ENCODE measurements at regions not wholly inside any gene's neighbourhood (a gene's known extent, or its start where the extent isn't known, plus 50 kb on each side); places are given as distances from the start of the nearest gene placed in this dataset.

DNA sequence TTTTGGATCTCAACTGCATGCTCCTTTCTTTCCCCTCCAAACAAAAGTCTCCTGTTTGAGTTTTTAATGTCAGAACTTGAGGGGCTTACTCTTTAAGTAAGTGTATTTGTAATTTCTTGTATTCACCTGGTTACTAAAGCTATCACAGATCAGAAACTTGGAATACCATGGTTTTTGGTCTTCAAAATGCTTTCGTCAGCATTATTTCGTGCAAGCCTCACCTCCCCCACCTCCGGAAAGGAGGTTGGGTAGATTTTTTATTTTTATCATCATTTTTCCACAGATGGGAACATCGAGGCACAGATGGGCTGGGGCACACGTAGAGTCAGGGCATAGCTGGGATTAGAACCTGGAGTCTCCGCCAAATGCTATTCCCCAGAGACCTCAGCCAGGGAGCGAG is 100.7 kb downstream of the IER5 start:
- Histone ChIP-seq H3K4me3 (no peak overlapping the region), H3K27ac (no peak overlapping the region), H3K4me1 (peaks cover 0 to 11% (median 4%) of the 10 kb centered on the region in 3 donors), H3K9me3 (no peaks in the 10 kb centered on the region), H3K27me3 (peaks cover 16% of the 10 kb centered on the region), H3K36me3 (no peaks in the 10 kb centered on the region)
- TF ChIP-seq POLR2AphosphoS5 (IDR thresholded peaks at IDR 0.05), result no peak
- no peak for TF ChIP-seq EP300 (IDR thresholded peaks at IDR 0.05)
- no peak for TF ChIP-seq POLR2A (IDR thresholded peaks at IDR 0.05)
- TF ChIP-seq, protein P1, sequence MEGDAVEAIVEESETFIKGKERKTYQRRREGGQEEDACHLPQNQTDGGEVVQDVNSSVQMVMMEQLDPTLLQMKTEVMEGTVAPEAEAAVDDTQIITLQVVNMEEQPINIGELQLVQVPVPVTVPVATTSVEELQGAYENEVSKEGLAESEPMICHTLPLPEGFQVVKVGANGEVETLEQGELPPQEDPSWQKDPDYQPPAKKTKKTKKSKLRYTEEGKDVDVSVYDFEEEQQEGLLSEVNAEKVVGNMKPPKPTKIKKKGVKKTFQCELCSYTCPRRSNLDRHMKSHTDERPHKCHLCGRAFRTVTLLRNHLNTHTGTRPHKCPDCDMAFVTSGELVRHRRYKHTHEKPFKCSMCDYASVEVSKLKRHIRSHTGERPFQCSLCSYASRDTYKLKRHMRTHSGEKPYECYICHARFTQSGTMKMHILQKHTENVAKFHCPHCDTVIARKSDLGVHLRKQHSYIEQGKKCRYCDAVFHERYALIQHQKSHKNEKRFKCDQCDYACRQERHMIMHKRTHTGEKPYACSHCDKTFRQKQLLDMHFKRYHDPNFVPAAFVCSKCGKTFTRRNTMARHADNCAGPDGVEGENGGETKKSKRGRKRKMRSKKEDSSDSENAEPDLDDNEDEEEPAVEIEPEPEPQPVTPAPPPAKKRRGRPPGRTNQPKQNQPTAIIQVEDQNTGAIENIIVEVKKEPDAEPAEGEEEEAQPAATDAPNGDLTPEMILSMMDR (IDR thresholded peaks at IDR 0.05), result no peak
- ATAC-seq, result no peak
- 88% methylated on average over 5 of the region's 7 CpGs; no CpG with 5 or more reads in 1 of the 2 donors for WGBS, 2 donors (ENCODE audit: low coverage in 1 of 2)

DNA sequence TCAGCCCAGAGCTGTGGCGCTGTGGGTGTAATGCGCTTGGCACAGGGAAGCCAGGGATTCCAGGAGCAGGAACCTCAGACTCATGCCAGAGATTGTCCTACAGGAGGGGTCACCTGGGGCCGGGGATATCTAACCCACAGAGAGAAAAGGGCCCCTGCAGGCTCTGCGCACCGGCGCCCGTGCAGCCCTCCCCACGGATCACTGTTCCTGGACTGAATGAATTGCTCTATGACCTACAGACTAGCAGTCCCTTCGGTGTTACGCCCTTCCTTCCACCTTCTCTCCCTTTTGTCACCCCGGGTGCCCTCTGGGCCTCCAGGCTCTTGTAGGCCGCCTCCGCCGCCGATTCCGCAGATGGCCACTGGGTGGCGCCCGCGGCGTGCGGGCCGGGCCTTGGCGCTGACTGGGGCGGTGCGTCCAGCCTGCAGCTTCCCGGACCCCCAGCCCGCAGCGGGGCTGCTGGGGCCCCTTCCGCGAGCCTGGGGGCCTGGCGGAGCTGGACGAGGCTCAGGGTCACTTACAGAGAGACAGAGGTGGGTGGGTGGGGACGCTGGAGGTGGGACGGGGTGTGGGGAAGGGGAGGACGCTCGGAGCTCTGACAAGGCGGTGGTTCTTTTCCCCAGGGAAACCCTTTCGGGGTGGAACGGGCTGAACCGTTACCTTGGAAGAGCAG is 101.3 kb downstream of the IER5 start:
- Histone ChIP-seq H3K27ac (no peak overlapping the region), H3K36me3 (no peaks in the 10 kb centered on the region), H3K4me3 (peak overlapping the region in 1 of 2 donors; percentile 41), H3K27me3 (peaks cover 16% of the 10 kb centered on the region), H3K4me1 (peaks cover 0 to 11% (median 4%) of the 10 kb centered on the region in 3 donors), H3K9me3 (no peaks in the 10 kb centered on the region)
- TF ChIP-seq, protein P1 (IDR thresholded peaks at IDR 0.05), result peak; percentile 91 to 100 (median 96)
- TF ChIP-seq POLR2AphosphoS5 (IDR thresholded peaks at IDR 0.05), result no peak
- 13 to 19% methylated on average over 3 of the region's 40 CpGs for WGBS, 2 donors (ENCODE audit: low coverage in 1 of 2)
- peak; percentile 78 for ATAC-seq

DNA sequence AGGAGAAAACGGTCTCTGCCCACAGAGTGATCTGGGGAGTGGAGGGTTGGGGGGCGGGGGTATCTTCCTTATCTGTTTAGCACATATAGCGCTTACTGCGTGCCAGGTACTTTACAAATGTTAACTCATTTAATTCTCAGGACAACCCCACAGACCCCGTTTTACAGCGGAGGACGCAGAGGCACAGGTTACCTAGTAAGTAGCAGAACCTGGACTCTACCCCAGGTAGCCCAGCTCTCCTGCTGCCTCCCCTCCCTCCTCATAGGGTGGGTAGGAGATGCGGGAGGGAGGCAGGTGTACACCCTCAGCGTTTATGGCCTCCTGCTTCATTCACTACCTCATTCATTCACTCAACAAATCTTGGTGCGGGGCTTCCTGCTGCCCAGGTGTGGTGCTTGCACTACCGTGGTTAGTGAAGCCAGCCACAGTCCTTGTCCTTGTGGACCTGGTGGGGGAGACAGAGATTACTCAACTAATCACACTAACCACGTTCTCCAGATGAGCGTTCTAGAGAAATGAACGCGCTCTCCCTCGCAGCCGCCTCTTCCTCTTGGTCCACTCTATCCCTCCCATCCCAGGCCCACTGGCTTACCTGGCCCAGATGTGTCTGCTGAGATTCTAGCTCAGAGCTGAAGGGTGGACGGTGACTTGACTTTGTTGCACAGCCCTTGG is 102.0 kb downstream of the IER5 start:
- 56 to 71% methylated on average over 5 to 16 of the region's 18 CpGs for WGBS, 2 donors (ENCODE audit: low coverage in 1 of 2)
- TF ChIP-seq POLR2AphosphoS5 (IDR thresholded peaks at IDR 0.05) (no peak), POLR2A (IDR thresholded peaks at IDR 0.05) (no peak), EP300 (IDR thresholded peaks at IDR 0.05) (no peak)
- TF ChIP-seq, protein P1 (IDR thresholded peaks at IDR 0.05), result no peak
- H3K4me1 ChIP-seq, result peaks cover 0 to 11% (median 4%) of the 10 kb centered on the region in 3 donors
- H3K4me3 ChIP-seq, result peak overlapping the region in 1 of 2 donors; percentile 41
- no peaks in the 10 kb centered on the region for H3K9me3 ChIP-seq
- no peak for ATAC-seq
- peaks cover 15% of the 10 kb centered on the region for H3K27me3 ChIP-seq
- no peaks in the 10 kb centered on the region for H3K36me3 ChIP-seq
- H3K27ac ChIP-seq, result no peak overlapping the region

DNA sequence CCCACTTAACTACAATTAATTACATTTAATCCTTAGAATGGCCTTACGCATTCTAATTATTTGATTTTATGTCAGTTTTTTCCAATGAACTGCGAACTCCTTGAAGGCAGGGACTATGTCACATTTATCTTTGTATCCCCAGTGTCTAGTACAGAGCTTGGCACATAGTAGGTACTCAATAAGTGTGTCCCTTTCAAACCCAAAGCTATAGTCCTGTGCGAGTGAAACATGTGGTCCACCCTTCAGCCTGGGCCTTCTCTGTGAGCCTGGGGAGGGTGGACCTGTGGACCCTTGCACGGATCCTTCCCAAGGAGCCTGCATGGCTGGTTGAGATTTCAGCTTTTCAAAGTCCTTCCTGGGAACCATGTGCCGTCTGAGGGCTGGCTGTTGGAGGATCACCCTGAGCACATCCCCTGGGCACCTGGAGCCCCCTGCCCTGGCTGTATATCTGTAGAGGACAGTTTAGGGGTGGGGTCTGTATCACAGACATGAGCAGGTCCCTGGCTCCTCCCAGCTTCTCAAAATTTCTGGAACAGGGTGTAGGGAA is 103.1 kb downstream of the IER5 start:
- no peak for ATAC-seq
- Histone ChIP-seq H3K27me3 (peaks cover 12% of the 10 kb centered on the region), H3K36me3 (no peaks in the 10 kb centered on the region), H3K9me3 (no peaks in the 10 kb centered on the region), H3K4me1 (peaks cover 0 to 11% (median 4%) of the 10 kb centered on the region in 3 donors), H3K27ac (no peak overlapping the region), H3K4me3 (no peak overlapping the region)
- WGBS, 2 donors (ENCODE audit: low coverage in 1 of 2), result 89 to 93% methylated on average over 2 to 3 of the region's 5 CpGs
- TF ChIP-seq EP300 (IDR thresholded peaks at IDR 0.05) (no peak), POLR2AphosphoS5 (IDR thresholded peaks at IDR 0.05) (no peak), POLR2A (IDR thresholded peaks at IDR 0.05) (no peak)
- TF ChIP-seq, protein P1 (IDR thresholded peaks at IDR 0.05), result no peak

Data from gastroesophageal sphincter (tissue), 4 donors.